Mesodermal cell (in vitro differentiated cells): ENCODE measurements at regions not wholly inside any gene's neighbourhood (a gene's known extent, or its start where the extent isn't known, plus 50 kb on each side); places are given as distances from the start of the nearest gene placed in this dataset.
A peak's percentile ranks its signal among the peaks of the same experiment; 100 is the strongest.

Source experiments
- H3K27ac ChIP-seq: 2 replicates; pipeline ENCODE4 v1.7.0; 2013; ENCODE audit warnings: mild to moderate bottlenecking, low read depth, low read length, moderate library complexity; ENCODE audit not compliant: severe bottlenecking
- H3K36me3 ChIP-seq: 2 replicates; pipeline ENCODE4 v1.7.1; 2013; ENCODE audit warnings: mild to moderate bottlenecking, low read length, moderate library complexity; ENCODE audit not compliant: control insufficient read depth, insufficient read depth
- H3K4me1 ChIP-seq: one replicate; pipeline ENCODE4 v1.7.1; 2013; ENCODE audit warnings: mild to moderate bottlenecking, low read length; ENCODE audit not compliant: insufficient read depth, control insufficient read depth, poor library complexity, severe bottlenecking
- H3K4me3 ChIP-seq: 2 replicates; pipeline ENCODE4 v1.7.0; 2013; ENCODE audit warnings: low read length, control low read depth, mild to moderate bottlenecking; ENCODE audit not compliant: insufficient read depth, poor library complexity, severe bottlenecking; ENCODE audit errors: extremely low read depth
- H3K9me3 ChIP-seq: 2 replicates; pipeline ENCODE4 v1.7.1; 2013; ENCODE audit warnings: mild to moderate bottlenecking, low read length, moderate library complexity; ENCODE audit not compliant: control insufficient read depth
- WGBS, 2 experiments: methylation state at CpG; one replicate each; pipeline ENCODE4 v1.1.5; 2013; ENCODE audit warnings: missing lambda C conversion rate in 2 of 2; ENCODE audit not compliant: insufficient coverage in 2 of 2; 5-methylcytosine and 5-hydroxymethylcytosine counted together

GRCh38 chr5:117461403-117461802, 886.8 kb upstream of the SEMA6A start:
- no peaks in the 10 kb centered on the region for H3K9me3 ChIP-seq
- H3K36me3 ChIP-seq, result no peaks in the 10 kb centered on the region
- WGBS, 2 experiments, result 100% methylated on average over 1 of the region's 1 CpG; no CpG with 5 or more reads in 1 of the 2 experiments
- H3K27ac ChIP-seq, result no peak overlapping the region
- H3K4me3 ChIP-seq, result no peak overlapping the region
- no peaks in the 10 kb centered on the region for H3K4me1 ChIP-seq

- no CpG with 5 or more reads among the region's 1 CpG for WGBS, 2 experiments
- Histone ChIP-seq H3K9me3 (no peaks in the 10 kb centered on the region), H3K4me1 (no peaks in the 10 kb centered on the region), H3K36me3 (no peaks in the 10 kb centered on the region), H3K27ac (no peak overlapping the region), H3K4me3 (no peak overlapping the region)
These were observed 883.0 kb upstream of the SEMA6A start for GRCh38 chr5:117457656-117458055.

GRCh38 chr5:117456866-117457470, 882.3 kb upstream of the SEMA6A start:
- no peaks in the 10 kb centered on the region for H3K36me3 ChIP-seq
- no peaks in the 10 kb centered on the region for H3K4me1 ChIP-seq
- H3K4me3 ChIP-seq, result no peak overlapping the region
- H3K9me3 ChIP-seq, result no peaks in the 10 kb centered on the region
- no peak overlapping the region for H3K27ac ChIP-seq
- 93 to 94% methylated on average over 2 to 3 of the region's 4 CpGs for WGBS, 2 experiments

- 91 to 93% methylated on average over 12 to 14 of the region's 21 CpGs for WGBS, 2 experiments
- Histone ChIP-seq H3K27ac (no peak overlapping the region), H3K4me3 (no peak overlapping the region), H3K9me3 (no peaks in the 10 kb centered on the region), H3K4me1 (no peaks in the 10 kb centered on the region), H3K36me3 (no peaks in the 10 kb centered on the region)
These were observed 880.9 kb upstream of the SEMA6A start for GRCh38 chr5:117455236-117456233.

- no peaks in the 10 kb centered on the region for H3K36me3 ChIP-seq
- no peak overlapping the region for H3K4me3 ChIP-seq
- H3K27ac ChIP-seq, result no peak overlapping the region
- H3K4me1 ChIP-seq, result no peaks in the 10 kb centered on the region
- H3K9me3 ChIP-seq, result no peaks in the 10 kb centered on the region
- 84 to 85% methylated on average over 12 to 13 of the region's 13 CpGs for whole genome bisulfite sequencing, 2 experiments
These were observed 880.1 kb upstream of the SEMA6A start for GRCh38 chr5:117454716-117455212.

GRCh38 chr5:117436846-117437245, 862.2 kb upstream of the SEMA6A start:
- no CpG with 5 or more reads among the region's 4 CpGs for WGBS, 2 experiments
- no peaks in the 10 kb centered on the region for H3K4me1 ChIP-seq
- no peaks in the 10 kb centered on the region for H3K9me3 ChIP-seq
- H3K27ac ChIP-seq, result no peak overlapping the region
- no peaks in the 10 kb centered on the region for H3K36me3 ChIP-seq
- H3K4me3 ChIP-seq, result no peak overlapping the region

GRCh38 chr5:117435203-117435602, 860.6 kb upstream of the SEMA6A start:
- peak overlapping the region; percentile 4 for H3K27ac ChIP-seq
- 92% methylated on average over 2 of the region's 2 CpGs; no CpG with 5 or more reads in 1 of the 2 experiments for WGBS, 2 experiments
- no peaks in the 10 kb centered on the region for H3K36me3 ChIP-seq
- H3K9me3 ChIP-seq, result no peaks in the 10 kb centered on the region
- H3K4me3 ChIP-seq, result no peak overlapping the region
- H3K4me1 ChIP-seq, result no peaks in the 10 kb centered on the region

GRCh38 chr5:117434254-117434653, 859.6 kb upstream of the SEMA6A start:
- Histone ChIP-seq H3K27ac (no peak overlapping the region), H3K4me3 (no peak overlapping the region), H3K9me3 (no peaks in the 10 kb centered on the region), H3K4me1 (no peaks in the 10 kb centered on the region), H3K36me3 (no peaks in the 10 kb centered on the region)

- 40% methylated on average over 1 of the region's 1 CpG; no CpG with 5 or more reads in 1 of the 2 experiments for WGBS, 2 experiments
- Histone ChIP-seq H3K9me3 (no peaks in the 10 kb centered on the region), H3K36me3 (no peaks in the 10 kb centered on the region), H3K4me3 (no peak overlapping the region), H3K27ac (no peak overlapping the region), H3K4me1 (no peaks in the 10 kb centered on the region)
These were observed 859.2 kb upstream of the SEMA6A start for GRCh38 chr5:117433818-117434217.

GRCh38 chr5:117431091-117431490, 856.5 kb upstream of the SEMA6A start:
- H3K36me3 ChIP-seq, result no peaks in the 10 kb centered on the region
- H3K4me1 ChIP-seq, result no peaks in the 10 kb centered on the region
- 100% methylated on average over 3 of the region's 3 CpGs; no CpG with 5 or more reads in 1 of the 2 experiments for WGBS, 2 experiments
- no peak overlapping the region for H3K4me3 ChIP-seq
- H3K27ac ChIP-seq, result no peak overlapping the region
- no peaks in the 10 kb centered on the region for H3K9me3 ChIP-seq
